Colonic mucosa (tissue), 4 donors: ENCODE measurements at regions not wholly inside any gene's neighbourhood (a gene's known extent, or its start where the extent isn't known, plus 50 kb on each side); places are given as distances from the start of the nearest gene placed in this dataset.

Experiments
- DNase-seq: peaks from one replicate; pipeline ENCODE4 v3.0.0-alpha.2; 2020
- H3K27ac ChIP-seq: fragments of 200-600 bp; one replicate; pipeline ENCODE4 v1.8.0; 2021
- H3K27me3 ChIP-seq: fragments of 200-600 bp; one replicate; pipeline ENCODE4 v1.8.0; 2021
- H3K36me3 ChIP-seq: fragments of 200-600 bp; one replicate; pipeline ENCODE4 v1.8.0; 2021
- H3K4me1 ChIP-seq: fragments of 200-600 bp; one replicate; pipeline ENCODE4 v1.8.0; 2021; ENCODE audit warnings: mild to moderate bottlenecking
- H3K4me3 ChIP-seq: fragments of 200-600 bp; one replicate; pipeline ENCODE4 v1.8.0; 2021
- H3K9ac ChIP-seq, 2 donors: one replicate each; pipeline ENCODE4 v1.7.0; 2013; ENCODE audit warnings: control low read depth in 2 of 2, low read depth in 2 of 2, low read length in 2 of 2
- H3K9me3 ChIP-seq: fragments of 200-600 bp; one replicate; pipeline ENCODE4 v1.8.0; 2021
- CTCF ChIP-seq: fragments of 200-600 bp; IDR thresholded peaks from one replicate; pipeline ENCODE4 v1.8.0; 2022; ENCODE audit warnings: antibody characterized with exemption, mild to moderate bottlenecking
- intact Hi-C: fragments of 100-400 bp; cut with DNase I; formaldehyde crosslinking; loops from one replicate; pipeline ENCODE4 v1.14.1; 2022
- donor health status: healthy.
- donor health status: DM: no; HTN: no; CAD: no.
- donor health status: DM: no; HTN: no; CAD: no.

GRCh38 chr3:29144361-29144760 is 136.5 kb upstream of the RBMS3 start:
- H3K4me1 ChIP-seq, result no peaks in the 10 kb centered on the region
- no peaks in the 10 kb centered on the region for H3K9me3 ChIP-seq
- no peaks in the 10 kb centered on the region for H3K36me3 ChIP-seq
- DNase-seq, result no peak
- H3K4me3 ChIP-seq, result no peak overlapping the region
- H3K27me3 ChIP-seq, result no peaks in the 10 kb centered on the region
- H3K27ac ChIP-seq, result no peak overlapping the region
- H3K9ac ChIP-seq, result no peak overlapping the region
- TF ChIP-seq CTCF, result no peak
- intact Hi-C loops, result no loop called here

GRCh38 chr3:29144807-29145206 is 136.1 kb upstream of the RBMS3 start:
- intact Hi-C loops, result no loop called here
- Histone ChIP-seq H3K27ac (no peak overlapping the region), H3K9me3 (no peaks in the 10 kb centered on the region), H3K4me3 (no peak overlapping the region), H3K27me3 (no peaks in the 10 kb centered on the region), H3K36me3 (no peaks in the 10 kb centered on the region), H3K4me1 (no peaks in the 10 kb centered on the region), H3K9ac (no peak overlapping the region)
- no peak for DNase-seq
- no peak for TF ChIP-seq CTCF

GRCh38 chr3:29145360-29145759 is 135.5 kb upstream of the RBMS3 start:
- H3K9ac ChIP-seq, result no peak overlapping the region
- no peaks in the 10 kb centered on the region for H3K36me3 ChIP-seq
- H3K27ac ChIP-seq, result no peak overlapping the region
- intact Hi-C loops, result no loop called here
- no peak overlapping the region for H3K4me3 ChIP-seq
- no peak for TF ChIP-seq CTCF
- H3K4me1 ChIP-seq, result no peaks in the 10 kb centered on the region
- H3K27me3 ChIP-seq, result no peaks in the 10 kb centered on the region
- no peaks in the 10 kb centered on the region for H3K9me3 ChIP-seq
- DNase-seq, result no peak

GRCh38 chr3:29152379-29152778 is 128.5 kb upstream of the RBMS3 start:
- Histone ChIP-seq H3K9ac (no peak overlapping the region), H3K9me3 (no peaks in the 10 kb centered on the region), H3K27ac (no peak overlapping the region), H3K36me3 (no peaks in the 10 kb centered on the region), H3K4me1 (no peaks in the 10 kb centered on the region), H3K4me3 (no peak overlapping the region), H3K27me3 (no peaks in the 10 kb centered on the region)
- DNase-seq, result no peak
- intact Hi-C loops, result no loop called here
- TF ChIP-seq CTCF, result no peak

- Histone ChIP-seq H3K9me3 (no peaks in the 10 kb centered on the region), H3K4me1 (no peaks in the 10 kb centered on the region), H3K27ac (no peak overlapping the region), H3K27me3 (no peaks in the 10 kb centered on the region), H3K9ac (no peak overlapping the region), H3K4me3 (no peak overlapping the region), H3K36me3 (no peaks in the 10 kb centered on the region)
- no peak for DNase-seq
- intact Hi-C loops, result no loop called here
- TF ChIP-seq CTCF, result no peak
Measured at GRCh38 chr3:29153811-29154210, 127.1 kb upstream of the RBMS3 start.
